HepG2 (cell line): ENCODE measurements at regions not wholly inside any gene's neighbourhood (a gene's known extent, or its start where the extent isn't known, plus 50 kb on each side); places are given as distances from the start of the nearest gene placed in this dataset.

ENCODE experiments used
- ATAC-seq: fragments of 200-7000 bp; cut with Tn5 transposase; 3 replicates; pipeline ENCODE4 v1.9.1; 2020; ENCODE audit warnings: mild to moderate bottlenecking, moderate library complexity
- BruUV-seq: library from RNA; stranded (reverse); fragments of 400-500 nt; replicated peaks from 2 replicates; lab custom pipeline; 2021; lab: Mats Ljungman, UMichigan
- CTCF ChIA-PET: fragments of 300-600 bp; formaldehyde crosslinking; extraction: SDS; loops from one replicate; lab custom pipeline; 2021; ENCODE audit warnings: low total read pairs, inconsistent platforms, low intra/inter-chr PET ratio; lab: Yijun Ruan, JAX
- POLR2A ChIA-PET: fragments of 350-600 bp; sonication (Branson Sonifier 250); formaldehyde crosslinking; loops from one replicate; lab custom pipeline; 2020; ENCODE audit warnings: antibody characterized with exemption, inconsistent platforms; lab: Yijun Ruan, JAX
- DNase-seq: peaks from one replicate; pipeline ENCODE4 v3.0.0-alpha.2; 2015; ENCODE audit warnings: low spot score
- FAIRE-seq: peaks from 3 replicates; lab custom pipeline; 2011; peaks lifted over from hg19 to GRCh38; lab: Jason Lieb, UNC
- H2AFZ ChIP-seq: one replicate; pipeline ENCODE4 v1.6.1; 2011; ENCODE audit warnings: low read length, inconsistent platforms
- H3K27ac ChIP-seq: fragments of 300-600 bp; 3 replicates; pipeline ENCODE4 v1.8.0; 2011; ENCODE audit warnings: mixed run types, mild to moderate bottlenecking, mixed read lengths, low read length, inconsistent platforms; ENCODE audit not compliant: insufficient read depth; ENCODE audit errors: extremely low read length
- H3K27me3 ChIP-seq, 2 experiments: fragments of 200-600 bp in 1 of 2; 2 replicates in 1 of 2; 3 replicates in 1 of 2; pipeline versions ENCODE4 v1.6.0 to v1.8.0; 2011; ENCODE audit warnings: low read length in 2 of 2, mild to moderate bottlenecking in 2 of 2, moderate library complexity in 2 of 2, inconsistent platforms in 1 of 2; ENCODE audit not compliant: insufficient read depth in 2 of 2, control insufficient read depth in 1 of 2
- H3K36me3 ChIP-seq, 2 experiments: fragments of 200-600 bp in 1 of 2; replicated peaks in 1 of 2; 2 replicates in 1 of 2; 3 replicates in 1 of 2; pipeline versions ENCODE4 v1.5.1 to v1.8.0; 2011; ENCODE audit warnings: low read length in 2 of 2, inconsistent platforms in 1 of 2; ENCODE audit not compliant: insufficient read depth in 2 of 2, control insufficient read depth in 1 of 2
- H3K4me1 ChIP-seq: 2 replicates; pipeline ENCODE4 v1.5.1; 2012; ENCODE audit warnings: low read length, inconsistent platforms; ENCODE audit not compliant: insufficient read depth
- H3K4me2 ChIP-seq: 2 replicates; pipeline ENCODE4 v1.6.0; 2011; ENCODE audit warnings: low read depth, low read length, inconsistent platforms
- H3K4me3 ChIP-seq, 3 experiments: fragments of 200-600 bp in 1 of 3; sonication (generic), shearing (Covaris generic) in 1 of 3; replicated peaks in 1 of 3; 2 replicates each; pipeline ENCODE4 v1.5.1; 2011 to 2016; ENCODE audit warnings: low read length in 3 of 3, inconsistent platforms in 2 of 3, low read depth in 2 of 3, mild to moderate bottlenecking in 2 of 3, control low read depth in 1 of 3, mixed read lengths in 1 of 3; ENCODE audit not compliant: insufficient read depth in 1 of 3
- H3K79me2 ChIP-seq: one replicate; pipeline ENCODE4 v1.6.1; 2011; ENCODE audit warnings: low read length, inconsistent platforms; ENCODE audit not compliant: insufficient read depth
- H3K9ac ChIP-seq: 2 replicates; pipeline ENCODE4 v1.6.0; 2011; ENCODE audit warnings: mild to moderate bottlenecking, low read depth, low read length, inconsistent platforms; ENCODE audit not compliant: insufficient read depth
- H3K9me3 ChIP-seq: 2 replicates; pipeline ENCODE4 v1.5.1; 2012; ENCODE audit warnings: mild to moderate bottlenecking, low read length
- H4K20me1 ChIP-seq: 2 replicates; pipeline ENCODE4 v1.6.0; 2011; ENCODE audit warnings: inconsistent platforms, mild to moderate bottlenecking, low read length, moderate library complexity; ENCODE audit not compliant: insufficient read depth
- AKAP8 ChIP-seq: sonication (generic); formaldehyde crosslinking; IDR thresholded peaks from 2 replicates; pipeline ENCODE4 v1.5.1; 2020; ENCODE audit warnings: mild to moderate bottlenecking, missing genetic modification reagents
- CEBPB ChIP-seq: IDR thresholded peaks from 2 replicates; pipeline ENCODE4 v1.6.1; 2011; ENCODE audit warnings: low read depth, low read length, improper control_type of control experiment, borderline replicate concordance
- EED ChIP-seq: sonication (generic); formaldehyde crosslinking; IDR thresholded peaks from 2 replicates; pipeline ENCODE4 v1.5.0; 2020; ENCODE audit warnings: mild to moderate bottlenecking, missing genetic modification reagents
- GABPA ChIP-seq, 2 experiments: IDR thresholded peaks; 2 replicates each; pipeline ENCODE4 v1.6.1; 2011 to 2016; ENCODE audit warnings: low read depth in 2 of 2, low read length in 1 of 2, missing biosample characterization in 1 of 2, missing genetic modification characterization in 1 of 2
- GTF3A ChIP-seq: sonication (generic); formaldehyde crosslinking; conservative IDR thresholded peaks from 2 replicates; pipeline ENCODE4 v1.4.0; 2020; ENCODE audit warnings: mild to moderate bottlenecking, missing genetic modification reagents
- KAT2B ChIP-seq: fragments of 150-350 bp; IDR thresholded peaks from 2 replicates; pipeline ENCODE4 v1.6.1; 2014; ENCODE audit warnings: low read depth, low read length, borderline replicate concordance
- RFX3 ChIP-seq: IDR thresholded peaks from 2 replicates; pipeline ENCODE4 v1.6.1; 2016; ENCODE audit warnings: missing biosample characterization, missing genetic modification reagents
- STAG1 ChIP-seq: sonication (generic); formaldehyde crosslinking; IDR thresholded peaks from 2 replicates; pipeline ENCODE4 v1.4.0; 2020; ENCODE audit warnings: missing genetic modification reagents
- ZNF180 ChIP-seq: sonication (generic); formaldehyde crosslinking; IDR thresholded peaks from 2 replicates; pipeline ENCODE4 v1.4.0; 2020; ENCODE audit warnings: low read depth, missing genetic modification reagents, borderline replicate concordance
- WGBS: methylation state at CpG from one replicate; pipeline ENCODE4 v1.1.6; 2017; ENCODE audit warnings: low lambda C conversion rate; 5-methylcytosine and 5-hydroxymethylcytosine counted together
- in situ Hi-C: cut with HindIII; loops from 2 replicates; pipeline ENCODE4 v1.10.0; 2017; ENCODE audit warnings: low pct_unique_long_range_greater_than_20kb; ENCODE audit not compliant: extremely low pct_ligation_motif_present
- intact Hi-C: fragments of 100-400 bp; cut with micrococcal nuclease; formaldehyde crosslinking; loops from one replicate; pipeline ENCODE4 v1.10.0; 2022; ENCODE audit not compliant: unreplicated experiment
- TF ChIP-seq, protein P1 (sequence below): sonication (generic); formaldehyde crosslinking; IDR thresholded peaks from 2 replicates; pipeline ENCODE4 v1.4.0; 2020; ENCODE audit warnings: missing genetic modification reagents

DNA sequence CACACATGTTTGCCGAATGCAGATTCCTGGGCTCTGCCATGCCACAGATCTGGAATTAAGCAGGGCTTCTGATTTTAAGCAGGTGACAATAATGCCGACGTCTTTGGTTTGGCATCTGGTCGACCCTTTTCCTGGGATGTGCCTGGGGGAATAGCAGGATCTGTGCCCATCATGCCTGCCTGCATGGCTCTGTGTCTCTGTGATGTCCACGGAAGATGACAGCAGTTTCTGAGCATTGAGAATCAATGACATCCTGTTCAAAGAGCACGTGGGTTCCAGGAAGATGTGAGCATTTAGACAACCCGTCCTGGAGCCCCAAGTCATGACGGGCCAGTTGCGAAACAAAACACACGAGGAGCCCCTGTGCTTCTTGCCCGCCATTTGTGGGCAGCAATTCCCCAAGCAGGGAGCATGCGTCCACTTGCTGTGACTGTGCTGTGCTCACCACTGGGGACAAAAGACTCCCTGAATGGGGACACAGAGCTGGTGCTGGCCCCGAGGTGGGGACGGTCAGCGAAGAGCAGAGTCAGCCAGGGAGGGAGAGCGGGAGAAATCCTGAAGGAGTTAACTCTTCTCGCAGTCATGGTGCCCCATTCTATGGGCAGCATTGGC lies 110.1 kb downstream of the ERMARD start:
- peaks cover 12 to 61% of the 10 kb centered on the region in 2 experiments; a peak in 4 of 5 replicates for H3K27me3 ChIP-seq
- FAIRE-seq = no peak
- H3K9me3 ChIP-seq = peaks cover 5% of the 10 kb centered on the region; the same call in 1 of the 2 replicates
- no peaks in the 10 kb centered on the region for H3K4me1 ChIP-seq
- H3K9ac ChIP-seq = no peak overlapping the region
- intact Hi-C loops = no loop called here
- no peak overlapping the region for H3K4me3 ChIP-seq
- BruUV-seq = no TSS peak
- H3K79me2 ChIP-seq = no peaks in the 10 kb centered on the region
- H4K20me1 ChIP-seq = no peaks in the 10 kb centered on the region
- POLR2A ChIA-PET = no interaction called here
- CTCF ChIA-PET = no interaction called here
- no peak for ATAC-seq
- 44% methylated on average over 16 of the region's 17 CpGs for WGBS
- TF ChIP-seq KAT2B = no peak
- no peak for TF ChIP-seq AKAP8 (CRISPR knock-in tag)
- TF ChIP-seq ZNF180 = no peak
- peak; percentile 33; the same call in 1 of the 2 replicates for TF ChIP-seq CEBPB
- H3K4me2 ChIP-seq = no peak overlapping the region
- no peak overlapping the region for H2AFZ ChIP-seq
- in situ Hi-C loops = no loop called here
- H3K27ac ChIP-seq = no peak overlapping the region
- no peaks in the 10 kb centered on the region for H3K36me3 ChIP-seq
- no peak for DNase-seq

DNA sequence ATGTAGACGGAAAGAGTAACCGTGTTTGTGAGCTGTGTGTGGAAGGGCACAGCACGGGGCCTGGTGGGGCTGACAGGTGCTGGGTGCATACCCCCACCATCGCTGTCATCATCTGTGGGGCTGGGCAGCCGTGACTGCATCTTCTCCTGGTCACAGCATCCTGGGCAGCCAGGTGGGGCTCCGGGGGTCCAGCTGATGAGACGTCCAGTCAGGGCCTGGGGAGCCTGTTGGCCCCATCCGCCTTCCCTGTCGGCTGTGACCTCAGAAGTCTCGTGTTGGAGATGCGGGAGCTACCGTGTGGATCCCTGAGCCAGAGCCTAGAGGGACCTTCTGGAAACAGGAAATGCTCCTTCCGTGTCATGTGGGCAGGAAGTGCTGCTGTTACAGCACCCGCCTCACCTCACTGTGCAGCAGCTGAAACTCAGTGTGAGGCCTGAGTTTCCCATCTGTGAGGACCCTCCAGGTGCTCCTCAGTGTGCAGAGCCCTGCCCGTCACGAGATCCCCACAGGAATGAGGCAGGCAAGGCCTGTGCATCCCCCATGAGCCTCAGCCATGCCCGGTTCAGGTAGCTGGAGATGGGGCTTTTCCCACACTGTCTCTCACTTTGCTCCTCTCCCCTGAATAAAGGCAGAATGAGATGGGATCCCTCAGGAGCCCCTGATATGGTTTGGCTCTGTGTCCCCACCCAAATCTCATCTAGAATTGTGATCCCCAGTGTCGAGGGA lies 108.7 kb downstream of the ERMARD start:
- DNase-seq (no peak), ATAC-seq (no peak; the same call in 2 of the 3 replicates), FAIRE-seq (no peak)
- no peaks in the 10 kb centered on the region for H3K4me1 ChIP-seq
- H4K20me1 ChIP-seq = no peaks in the 10 kb centered on the region
- 33% methylated on average over 7 of the region's 18 CpGs for WGBS
- intact Hi-C loops (no loop called here), in situ Hi-C loops (no loop called here)
- BruUV-seq = no TSS peak
- peaks cover 5% of the 10 kb centered on the region; the same call in 1 of the 2 replicates for H3K9me3 ChIP-seq
- H3K9ac ChIP-seq = no peak overlapping the region
- H3K27ac ChIP-seq = no peak overlapping the region
- ChIA-PET CTCF (no interaction called here), POLR2A (no interaction called here)
- no peaks in the 10 kb centered on the region for H3K36me3 ChIP-seq
- no peak overlapping the region for H3K4me2 ChIP-seq
- H3K27me3 ChIP-seq = peaks cover 8 to 56% of the 10 kb centered on the region in 2 experiments; a peak in 4 of 5 replicates
- no peak overlapping the region for H3K4me3 ChIP-seq
- no peaks in the 10 kb centered on the region for H3K79me2 ChIP-seq
- no peak overlapping the region for H2AFZ ChIP-seq
- TF ChIP-seq, protein P1, sequence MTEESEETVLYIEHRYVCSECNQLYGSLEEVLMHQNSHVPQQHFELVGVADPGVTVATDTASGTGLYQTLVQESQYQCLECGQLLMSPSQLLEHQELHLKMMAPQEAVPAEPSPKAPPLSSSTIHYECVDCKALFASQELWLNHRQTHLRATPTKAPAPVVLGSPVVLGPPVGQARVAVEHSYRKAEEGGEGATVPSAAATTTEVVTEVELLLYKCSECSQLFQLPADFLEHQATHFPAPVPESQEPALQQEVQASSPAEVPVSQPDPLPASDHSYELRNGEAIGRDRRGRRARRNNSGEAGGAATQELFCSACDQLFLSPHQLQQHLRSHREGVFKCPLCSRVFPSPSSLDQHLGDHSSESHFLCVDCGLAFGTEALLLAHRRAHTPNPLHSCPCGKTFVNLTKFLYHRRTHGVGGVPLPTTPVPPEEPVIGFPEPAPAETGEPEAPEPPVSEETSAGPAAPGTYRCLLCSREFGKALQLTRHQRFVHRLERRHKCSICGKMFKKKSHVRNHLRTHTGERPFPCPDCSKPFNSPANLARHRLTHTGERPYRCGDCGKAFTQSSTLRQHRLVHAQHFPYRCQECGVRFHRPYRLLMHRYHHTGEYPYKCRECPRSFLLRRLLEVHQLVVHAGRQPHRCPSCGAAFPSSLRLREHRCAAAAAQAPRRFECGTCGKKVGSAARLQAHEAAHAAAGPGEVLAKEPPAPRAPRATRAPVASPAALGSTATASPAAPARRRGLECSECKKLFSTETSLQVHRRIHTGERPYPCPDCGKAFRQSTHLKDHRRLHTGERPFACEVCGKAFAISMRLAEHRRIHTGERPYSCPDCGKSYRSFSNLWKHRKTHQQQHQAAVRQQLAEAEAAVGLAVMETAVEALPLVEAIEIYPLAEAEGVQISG (CRISPR knock-in tag) = 0 out of 2 replicates have a peak, but pooled peaks have one; percentile 29
- TF ChIP-seq EED (0 out of 2 replicates have a peak, but pooled peaks have one; percentile 38), GABPA (IDR thresholded peaks at IDR 0.05; ENCODE audit: low read depth, low read length) (no peak), GABPA (CRISPR knock-in tag; IDR thresholded peaks at IDR 0.05; ENCODE audit: low read depth) (0 out of 2 replicates have a peak, but pooled peaks have one; percentile 26), STAG1 (no peak), RFX3 (CRISPR knock-in tag) (no peak), GTF3A (CRISPR knock-in tag) (no peak)
